Transverse colon (tissue), 1 donor: ENCODE measurements at regions not wholly inside any gene's neighbourhood (a gene's known extent, or its start where the extent isn't known, plus 50 kb on each side); places are given as distances from the start of the nearest gene placed in this dataset.

Experiments
- EP300 ChIP-seq: sonication (generic); formaldehyde crosslinking; IDR thresholded peaks from one replicate; pipeline ENCODE4 v1.6.1; 2017; ENCODE audit warnings: antibody characterized with exemption, low read depth
- POLR2A ChIP-seq: fragments of 450-650 bp; IDR thresholded peaks from one replicate; pipeline ENCODE4 v1.6.1; 2016; ENCODE audit warnings: antibody characterized with exemption, mild to moderate bottlenecking, moderate library complexity

DNA sequence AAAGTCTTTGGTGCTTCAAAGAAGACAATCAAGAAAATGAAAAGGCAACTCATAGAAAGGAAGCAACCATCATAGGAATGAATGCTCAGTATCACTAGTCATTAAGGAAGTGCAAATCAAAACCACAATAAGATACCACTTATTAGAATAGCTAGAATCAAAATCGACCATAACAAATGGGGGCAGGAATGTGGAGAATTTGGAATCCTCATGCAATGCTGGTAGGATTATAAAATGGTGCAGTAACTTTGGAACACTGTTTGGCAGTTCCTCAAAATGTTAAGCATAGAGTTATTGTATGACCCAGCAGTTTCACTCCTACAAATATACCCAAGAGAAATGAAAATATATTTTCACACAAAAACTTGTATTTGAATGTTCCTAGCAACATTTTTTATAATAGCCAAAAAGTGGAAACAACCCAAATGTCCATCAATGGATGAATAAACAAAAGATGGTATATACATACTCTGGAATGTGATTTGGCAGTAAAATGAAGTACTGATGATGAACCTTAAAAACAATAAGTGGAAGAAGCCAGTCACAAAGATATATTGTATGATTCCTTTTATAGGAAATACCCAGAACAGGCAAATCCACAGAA lies 105.6 kb downstream of the MIS18A start:
- no peak for TF ChIP-seq POLR2A
- no peak for TF ChIP-seq EP300
